ENCODE measurements at regions not wholly inside any gene's neighbourhood (a gene's known extent, or its start where the extent isn't known, plus 50 kb on each side); places are given as distances from the start of the nearest gene placed in this dataset.
A peak's percentile ranks its signal among the peaks of the same experiment; 100 is the strongest.

GRCh38 chr4:144575181-144575580 is 70.8 kb upstream of the HHIP start:
- peak; percentile 44 for DNase-seq (ENCODE audit: low read depth)
- TF ChIP-seq CTCF (conservative IDR thresholded peaks at IDR 0.05; ENCODE audit: control insufficient read depth, insufficient read depth, low read depth, low read length) = peak; percentile 9
- no peak overlapping the region for H3K4me3 ChIP-seq (ENCODE audit: control insufficient read depth, low read depth, low read length)

- H3K4me3 ChIP-seq (ENCODE audit: control insufficient read depth, low read depth, low read length) = no peak overlapping the region
- TF ChIP-seq CTCF (conservative IDR thresholded peaks at IDR 0.05; ENCODE audit: control insufficient read depth, insufficient read depth, low read depth, low read length) = no peak
- peak; percentile 23 for DNase-seq (ENCODE audit: low read depth)
These were observed 67.3 kb upstream of the HHIP start for GRCh38 chr4:144578681-144579080.

GRCh38 chr4:144579411-144580030 is 66.4 kb upstream of the HHIP start:
- DNase-seq (ENCODE audit: low read depth) = peak; percentile 57
- no peak overlapping the region for H3K4me3 ChIP-seq (ENCODE audit: control insufficient read depth, low read depth, low read length)
- no peak for TF ChIP-seq CTCF (conservative IDR thresholded peaks at IDR 0.05; ENCODE audit: control insufficient read depth, insufficient read depth, low read depth, low read length)

GRCh38 chr4:144580430-144580829 is 65.5 kb upstream of the HHIP start:
- no peak overlapping the region for H3K4me3 ChIP-seq (ENCODE audit: control insufficient read depth, low read depth, low read length)
- DNase-seq (ENCODE audit: low read depth) = no peak
- no peak for TF ChIP-seq CTCF (conservative IDR thresholded peaks at IDR 0.05; ENCODE audit: control insufficient read depth, insufficient read depth, low read depth, low read length)

GRCh38 chr4:144582105-144582850 is 63.7 kb upstream of the HHIP start:
- no peak overlapping the region for H3K4me3 ChIP-seq (ENCODE audit: control insufficient read depth, low read depth, low read length)
- peak; percentile 61 for DNase-seq (ENCODE audit: low read depth)
- TF ChIP-seq CTCF (conservative IDR thresholded peaks at IDR 0.05; ENCODE audit: control insufficient read depth, insufficient read depth, low read depth, low read length) = no peak

- TF ChIP-seq CTCF (conservative IDR thresholded peaks at IDR 0.05; ENCODE audit: control insufficient read depth, insufficient read depth, low read depth, low read length) = no peak
- DNase-seq (ENCODE audit: low read depth) = peak; percentile 14
- H3K4me3 ChIP-seq (ENCODE audit: control insufficient read depth, low read depth, low read length) = no peak overlapping the region
These were observed 63.0 kb upstream of the HHIP start for GRCh38 chr4:144582975-144583374.

All from fibroblast of mammary gland (primary cell).